ENCODE measurements at regions not wholly inside any gene's neighbourhood (a gene's known extent, or its start where the extent isn't known, plus 50 kb on each side); places are given as distances from the start of the nearest gene placed in this dataset.
A peak's percentile ranks its signal among the peaks of the same experiment; 100 is the strongest.
"Not testable (repeated sequence)": the region's sequence is repeated elsewhere in the genome, so short reads cannot be mapped to it uniquely, and the experiment has no call there.

GRCh38 chr2:33925311-33925710, 326.2 kb upstream of the FAM98A start:
- DNase-seq (ENCODE audit: low spot score) (no peak), FAIRE-seq (no peak)

- DNase-seq (ENCODE audit: low spot score) (no peak), FAIRE-seq (no peak)
Observed at GRCh38 chr2:33924586-33925169, 325.6 kb upstream of the FAM98A start.

- no peak for FAIRE-seq
- DNase-seq (ENCODE audit: low spot score) = no peak
Observed at GRCh38 chr2:33917252-33917651, 318.2 kb upstream of the FAM98A start.

DNA sequence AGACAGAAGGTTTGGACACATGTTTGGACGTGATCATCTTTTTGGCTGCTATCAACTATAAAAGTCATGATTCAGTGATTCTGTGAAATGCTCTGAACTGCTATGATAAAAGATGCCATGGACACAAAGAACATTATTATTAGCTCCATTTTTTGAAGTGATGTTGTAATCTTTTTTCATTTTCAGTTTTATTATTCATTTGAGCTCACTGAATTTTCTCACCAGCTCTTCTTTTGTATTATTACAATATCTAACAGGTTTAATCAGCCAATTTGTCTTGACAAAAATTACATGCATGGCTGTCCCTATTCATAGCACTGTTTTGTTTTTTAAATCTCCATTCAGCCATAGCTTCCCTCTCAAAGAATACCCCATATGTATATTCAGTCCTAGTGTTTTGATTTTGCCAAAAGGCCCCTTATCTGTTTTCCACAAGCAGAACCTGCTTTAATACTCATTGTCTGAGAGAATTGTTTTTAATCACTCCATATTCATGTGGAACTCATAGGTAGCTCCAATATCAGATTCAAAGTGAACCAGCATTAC, 314.0 kb upstream of the FAM98A start:
- DNase-seq (ENCODE audit: low spot score) (no peak), FAIRE-seq (no peak)

DNA sequence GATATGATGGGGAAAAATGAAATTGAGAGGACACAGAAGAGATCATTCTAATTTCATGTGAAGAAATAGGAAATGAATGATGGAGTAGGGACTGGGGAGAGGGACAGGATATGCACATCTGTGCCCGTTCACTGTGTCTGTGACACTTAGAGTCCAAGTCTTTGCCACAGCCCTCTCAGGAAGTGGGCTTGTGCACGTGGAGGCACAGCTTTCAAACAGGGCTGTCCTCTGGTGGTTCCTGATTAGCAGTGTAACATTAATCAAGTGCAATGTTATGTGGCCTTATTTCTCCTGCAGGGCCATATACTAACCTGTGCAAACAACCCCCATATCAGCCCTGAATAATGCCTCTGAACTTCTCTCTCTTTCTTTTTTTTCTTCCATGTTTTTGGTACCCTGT, 312.2 kb upstream of the FAM98A start:
- FAIRE-seq = no peak
- DNase-seq (ENCODE audit: low spot score) = no peak

DNA sequence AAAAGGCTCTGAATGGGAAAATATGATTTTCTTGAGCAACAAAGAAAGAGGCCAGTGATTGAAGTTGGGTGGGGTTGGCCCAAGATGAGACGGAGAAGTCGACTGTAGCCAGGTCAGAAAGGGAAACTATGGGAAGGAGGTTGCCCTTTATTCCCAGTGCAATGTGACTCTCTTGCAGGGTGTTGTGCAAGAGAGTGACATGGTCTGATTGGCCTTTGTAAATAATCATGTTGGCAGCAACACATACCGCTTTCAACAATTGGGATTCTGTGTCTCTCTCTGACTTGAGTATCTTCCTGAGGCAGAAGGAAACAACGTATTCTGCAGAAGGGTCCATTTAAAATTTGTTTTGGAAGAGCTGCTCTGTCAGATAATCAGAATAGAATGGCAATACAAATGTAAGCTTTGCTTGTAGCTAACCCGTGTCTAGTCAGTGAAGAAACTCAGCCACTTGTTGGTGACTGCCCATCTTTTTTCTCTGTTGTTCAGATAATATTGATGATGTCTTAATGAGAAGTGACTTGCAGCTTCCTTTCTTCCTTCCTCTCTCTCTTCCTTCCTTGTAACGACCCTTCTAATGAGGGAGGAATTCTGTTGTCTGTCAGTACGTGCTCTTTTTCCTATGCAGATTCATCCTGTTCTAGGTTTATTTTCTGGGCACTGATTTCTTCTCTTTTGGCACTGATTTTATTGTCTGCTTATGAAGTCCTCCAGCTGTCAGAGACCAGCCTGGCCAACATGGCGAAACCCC, 311.0 kb upstream of the FAM98A start:
- FAIRE-seq = no peak
- no peak for DNase-seq (ENCODE audit: low spot score)

DNA sequence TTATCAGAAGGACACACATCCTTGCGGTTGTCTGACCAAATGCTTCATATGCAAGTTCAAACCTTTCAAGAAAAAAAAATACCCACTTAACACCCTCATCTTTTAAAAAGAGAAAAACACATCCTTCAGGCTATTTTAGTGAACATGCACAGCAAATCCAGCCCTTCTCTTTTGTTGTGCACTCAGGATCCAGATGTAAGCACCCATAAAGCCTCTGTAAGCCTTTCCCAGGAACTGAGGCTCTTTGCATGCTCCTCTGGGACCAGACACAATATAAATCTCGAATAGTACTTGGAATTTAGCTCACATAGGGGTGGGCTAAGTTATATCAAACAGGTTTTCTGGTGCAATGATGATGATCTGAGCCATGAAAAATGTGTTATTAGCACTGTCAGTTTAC, 308.8 kb upstream of the FAM98A start:
- FAIRE-seq = no peak
- no peak for DNase-seq (ENCODE audit: low spot score)

- DNase-seq (ENCODE audit: low spot score); FAIRE-seq: not testable (repeated sequence)
Observed at GRCh38 chr2:33906129-33906528, 307.0 kb upstream of the FAM98A start.

DNA sequence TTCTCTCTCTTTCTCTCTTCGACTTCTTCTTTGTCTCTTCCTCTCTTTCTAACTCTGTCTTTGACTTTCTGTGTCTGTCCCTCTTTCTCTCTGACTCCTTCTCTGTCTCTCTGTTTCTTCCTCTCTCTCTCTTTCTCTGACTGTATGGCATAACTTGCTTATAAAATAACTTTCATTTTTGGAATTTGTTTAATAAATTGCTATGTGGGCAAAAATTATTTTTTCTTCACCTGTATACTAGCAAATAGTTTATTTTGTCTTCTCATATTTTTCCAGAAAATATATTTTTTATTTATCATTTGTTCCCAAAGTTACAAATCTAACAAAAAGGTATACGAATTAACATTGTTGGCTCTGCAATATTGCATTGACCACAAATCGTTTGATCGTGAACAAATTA, 305.7 kb upstream of the FAM98A start:
- FAIRE-seq (no peak), DNase-seq (ENCODE audit: low spot score) (no peak)

DNA sequence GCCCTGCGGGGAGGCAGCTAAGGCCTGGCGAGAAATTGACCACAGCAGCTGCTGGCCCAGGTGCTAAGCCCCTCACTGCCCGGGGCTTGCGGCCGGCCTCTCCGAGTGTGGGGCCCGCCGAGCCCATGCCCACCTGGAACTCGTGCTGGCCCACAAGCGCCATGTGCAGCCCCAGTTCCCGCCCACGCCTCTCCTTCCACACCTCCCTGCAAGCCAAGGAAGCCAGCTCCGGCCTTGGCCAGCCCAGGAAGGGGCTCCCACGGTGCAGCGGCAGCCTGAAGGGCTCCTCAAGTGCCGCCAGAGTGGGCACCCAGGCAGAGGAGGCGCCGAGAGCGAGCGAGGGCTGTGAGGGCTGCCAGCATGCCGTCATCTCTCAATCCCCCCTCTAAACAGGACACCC, 304.6 kb upstream of the FAM98A start:
- FAIRE-seq (no peak), DNase-seq (ENCODE audit: low spot score) (no peak)

- no peak for FAIRE-seq
Observed at GRCh38 chr2:33903215-33903614, 304.1 kb upstream of the FAM98A start.

GRCh38 chr2:33900610-33901009, 301.5 kb upstream of the FAM98A start:
- DNase-seq (ENCODE audit: low spot score) (no peak), FAIRE-seq (no peak)

More at GRCh38 chr2:33903215-33903614, 304.1 kb upstream of the FAM98A start:
- no peak for DNase-seq (ENCODE audit: low spot score)

GRCh38 chr2:33897741-33898140, 298.6 kb upstream of the FAM98A start:
- no peak for DNase-seq (ENCODE audit: low spot score)
- no peak for FAIRE-seq

- DNase-seq (ENCODE audit: low spot score) (no peak), FAIRE-seq (no peak)
Observed at GRCh38 chr2:33893824-33894223, 294.7 kb upstream of the FAM98A start.

- no peak for DNase-seq (ENCODE audit: low spot score)
- FAIRE-seq = no peak
Observed at GRCh38 chr2:33891616-33892015, 292.5 kb upstream of the FAM98A start.

DNA sequence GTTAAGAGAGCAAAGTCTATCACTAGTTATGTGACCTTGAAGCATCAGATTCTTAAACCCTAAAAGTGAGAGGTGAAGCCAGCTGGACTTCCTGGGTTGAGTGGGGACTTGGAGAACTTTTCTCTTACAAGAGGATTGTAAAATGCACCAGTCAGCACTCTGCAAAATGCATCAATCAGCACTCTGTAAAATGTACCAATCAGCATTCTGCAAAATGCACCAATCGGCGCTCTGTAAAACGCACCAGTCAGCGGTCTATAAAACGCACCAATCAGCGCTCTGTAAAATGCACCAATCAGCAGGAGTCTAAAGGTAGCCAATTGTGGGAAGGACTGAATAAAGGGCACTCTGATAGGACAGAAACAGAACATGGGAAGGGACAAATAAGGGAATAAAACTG, 291.6 kb upstream of the FAM98A start:
- FAIRE-seq = no peak
- DNase-seq (ENCODE audit: low spot score) = no peak

DNA sequence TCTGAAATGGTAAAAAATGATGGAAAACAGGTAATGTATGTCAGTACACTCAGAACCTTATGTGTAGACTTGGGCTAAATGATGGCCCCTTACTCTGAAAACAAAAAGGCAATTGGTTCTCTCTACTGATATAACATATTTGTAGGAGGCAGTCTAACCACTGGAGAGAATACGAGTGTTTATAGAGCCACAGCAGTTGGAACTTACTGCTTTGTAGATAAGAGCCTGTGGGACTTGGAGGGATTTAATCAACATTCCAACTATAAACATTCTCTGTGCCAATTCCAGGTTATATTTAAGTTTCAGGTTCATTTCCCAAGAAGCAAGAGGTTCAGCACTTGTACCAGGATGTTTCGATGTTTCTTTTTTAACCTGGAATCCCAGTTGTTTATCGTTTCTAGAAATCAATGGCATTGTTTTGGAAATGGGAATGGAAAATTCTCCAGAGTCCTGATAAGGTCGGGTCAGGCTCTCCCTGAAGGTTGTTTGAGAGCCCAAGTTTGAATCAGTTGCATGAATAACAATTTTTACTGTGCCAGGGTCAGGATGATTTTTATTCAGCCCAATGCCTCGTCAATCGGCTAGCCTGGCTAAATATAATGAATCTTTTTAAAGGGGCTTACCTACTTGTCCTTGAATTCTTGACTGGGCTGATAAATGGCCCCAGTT, 278.4 kb upstream of the FAM98A start:
- FAIRE-seq (no peak), DNase-seq (ENCODE audit: low spot score) (no peak)

DNA sequence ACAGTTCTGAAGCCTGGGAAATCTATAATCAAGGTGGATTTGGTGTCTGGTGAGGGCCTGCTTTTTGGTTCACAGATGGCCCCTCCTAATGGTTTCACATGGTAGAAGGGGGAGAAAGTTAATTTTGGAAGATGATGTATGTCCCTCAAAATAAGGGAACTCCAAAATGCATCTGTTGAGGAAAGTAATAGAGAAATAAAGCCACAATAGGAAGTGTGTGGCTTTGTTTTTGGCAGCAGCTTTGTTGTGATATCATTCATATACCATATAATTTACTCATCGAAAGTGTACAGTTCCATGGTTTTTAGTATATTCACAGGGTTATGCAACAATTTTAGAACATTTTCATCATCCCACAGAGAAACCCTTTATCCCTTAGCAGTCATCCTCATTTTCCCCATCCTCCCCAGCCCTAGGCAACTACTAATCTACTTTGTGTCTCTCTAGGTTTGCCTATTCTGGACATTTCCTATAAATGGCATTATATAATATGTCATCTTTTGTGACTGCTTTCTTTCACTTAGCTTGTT, 274.0 kb upstream of the FAM98A start:
- no peak for FAIRE-seq

DNA sequence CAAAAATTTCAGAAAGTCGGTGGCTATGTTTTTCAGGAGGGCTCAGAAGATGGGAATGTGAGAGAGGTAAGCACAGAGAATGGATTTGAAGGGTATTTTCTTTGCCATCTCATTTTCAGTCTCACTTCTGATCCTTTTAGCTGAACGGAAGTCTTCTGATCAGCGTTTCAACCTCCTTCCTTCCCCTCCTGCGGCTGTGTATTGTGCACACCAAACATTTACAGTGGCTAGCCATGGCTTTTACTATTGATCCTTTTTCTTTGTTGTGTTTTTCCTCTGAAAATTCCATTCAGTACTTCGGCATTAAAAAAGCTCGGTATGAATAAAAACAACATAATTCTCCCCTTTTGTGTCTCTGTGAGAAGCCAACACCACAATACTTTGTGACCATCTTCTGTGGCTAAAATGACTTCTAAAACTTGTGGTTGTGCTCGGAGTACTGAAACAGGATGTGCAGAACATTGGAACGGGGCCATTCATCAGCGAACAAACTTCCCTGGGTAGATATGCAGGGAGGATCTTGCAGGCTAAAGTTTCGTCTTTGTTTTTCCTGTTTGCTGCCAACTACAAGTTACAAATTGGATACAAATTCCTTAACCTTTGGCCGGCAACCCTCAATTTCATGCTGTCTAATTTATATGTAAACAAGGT, 260.8 kb upstream of the FAM98A start:
- no peak for DNase-seq (ENCODE audit: low spot score)
- no peak for FAIRE-seq

More for the DNA sequence above, 274.0 kb upstream of the FAM98A start:
- no peak for DNase-seq (ENCODE audit: low spot score)

- FAIRE-seq = no peak
Observed at GRCh38 chr2:33859176-33859575, 260.1 kb upstream of the FAM98A start.

DNA sequence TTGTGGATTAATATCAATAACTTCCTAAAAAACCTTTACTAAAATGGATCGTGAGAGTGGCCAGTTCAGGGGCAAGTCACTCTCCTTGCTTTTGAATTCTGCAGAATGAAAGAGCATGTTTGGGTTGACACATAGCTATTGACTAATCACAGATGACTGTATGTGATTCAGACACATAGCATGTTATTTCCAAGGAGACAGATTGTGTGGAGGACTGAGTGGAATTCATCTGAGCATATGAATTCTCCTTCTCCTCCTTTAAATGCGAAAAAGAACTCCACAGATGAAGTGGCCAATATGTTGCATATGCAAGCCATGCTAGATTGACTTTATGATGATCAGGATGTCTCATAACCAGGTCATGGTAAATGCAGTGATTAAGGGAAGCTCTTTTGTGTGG, 249.4 kb upstream of the FAM98A start:
- no peak for DNase-seq (ENCODE audit: low spot score)
- FAIRE-seq = no peak

More at GRCh38 chr2:33859176-33859575, 260.1 kb upstream of the FAM98A start:
- DNase-seq (ENCODE audit: low spot score) = no peak

GRCh38 chr2:33839791-33840190, 240.7 kb upstream of the FAM98A start:
- DNase-seq (ENCODE audit: low spot score) (no peak), FAIRE-seq (peak; percentile 97)
